HepG2 (cell line): ENCODE measurements at regions not wholly inside any gene's neighbourhood (a gene's known extent, or its start where the extent isn't known, plus 50 kb on each side); places are given as distances from the start of the nearest gene placed in this dataset.

Experiments
- ATAC-seq: fragments of 200-7000 bp; cut with Tn5 transposase; 3 replicates; pipeline ENCODE4 v1.9.1; 2020; ENCODE audit warnings: mild to moderate bottlenecking, moderate library complexity
- BruUV-seq: library from RNA; stranded (reverse); fragments of 400-500 nt; replicated peaks from 2 replicates; lab custom pipeline; 2021; lab: Mats Ljungman, UMichigan
- CTCF ChIA-PET: fragments of 300-600 bp; formaldehyde crosslinking; extraction: SDS; loops from one replicate; lab custom pipeline; 2021; ENCODE audit warnings: low total read pairs, inconsistent platforms, low intra/inter-chr PET ratio; lab: Yijun Ruan, JAX
- POLR2A ChIA-PET: fragments of 350-600 bp; sonication (Branson Sonifier 250); formaldehyde crosslinking; loops from one replicate; lab custom pipeline; 2020; ENCODE audit warnings: antibody characterized with exemption, inconsistent platforms; lab: Yijun Ruan, JAX
- DNase-seq: peaks from one replicate; pipeline ENCODE4 v3.0.0-alpha.2; 2015; ENCODE audit warnings: low spot score
- FAIRE-seq: peaks from 3 replicates; lab custom pipeline; 2011; peaks lifted over from hg19 to GRCh38; lab: Jason Lieb, UNC
- H2AFZ ChIP-seq: one replicate; pipeline ENCODE4 v1.6.1; 2011; ENCODE audit warnings: low read length, inconsistent platforms
- H3K27ac ChIP-seq: fragments of 300-600 bp; 3 replicates; pipeline ENCODE4 v1.8.0; 2011; ENCODE audit warnings: mixed run types, mild to moderate bottlenecking, mixed read lengths, low read length, inconsistent platforms; ENCODE audit not compliant: insufficient read depth; ENCODE audit errors: extremely low read length
- H3K27me3 ChIP-seq, 2 experiments: fragments of 200-600 bp in 1 of 2; 2 replicates in 1 of 2; 3 replicates in 1 of 2; pipeline versions ENCODE4 v1.6.0 to v1.8.0; 2011; ENCODE audit warnings: low read length in 2 of 2, mild to moderate bottlenecking in 2 of 2, moderate library complexity in 2 of 2, inconsistent platforms in 1 of 2; ENCODE audit not compliant: insufficient read depth in 2 of 2, control insufficient read depth in 1 of 2
- H3K36me3 ChIP-seq, 2 experiments: fragments of 200-600 bp in 1 of 2; replicated peaks in 1 of 2; 2 replicates in 1 of 2; 3 replicates in 1 of 2; pipeline versions ENCODE4 v1.5.1 to v1.8.0; 2011; ENCODE audit warnings: low read length in 2 of 2, inconsistent platforms in 1 of 2; ENCODE audit not compliant: insufficient read depth in 2 of 2, control insufficient read depth in 1 of 2
- H3K4me1 ChIP-seq: 2 replicates; pipeline ENCODE4 v1.5.1; 2012; ENCODE audit warnings: low read length, inconsistent platforms; ENCODE audit not compliant: insufficient read depth
- H3K4me2 ChIP-seq: 2 replicates; pipeline ENCODE4 v1.6.0; 2011; ENCODE audit warnings: low read depth, low read length, inconsistent platforms
- H3K4me3 ChIP-seq, 3 experiments: fragments of 200-600 bp in 1 of 3; sonication (generic), shearing (Covaris generic) in 1 of 3; replicated peaks in 1 of 3; 2 replicates each; pipeline ENCODE4 v1.5.1; 2011 to 2016; ENCODE audit warnings: low read length in 3 of 3, inconsistent platforms in 2 of 3, low read depth in 2 of 3, mild to moderate bottlenecking in 2 of 3, control low read depth in 1 of 3, mixed read lengths in 1 of 3; ENCODE audit not compliant: insufficient read depth in 1 of 3
- H3K79me2 ChIP-seq: one replicate; pipeline ENCODE4 v1.6.1; 2011; ENCODE audit warnings: low read length, inconsistent platforms; ENCODE audit not compliant: insufficient read depth
- H3K9ac ChIP-seq: 2 replicates; pipeline ENCODE4 v1.6.0; 2011; ENCODE audit warnings: mild to moderate bottlenecking, low read depth, low read length, inconsistent platforms; ENCODE audit not compliant: insufficient read depth
- H3K9me3 ChIP-seq: 2 replicates; pipeline ENCODE4 v1.5.1; 2012; ENCODE audit warnings: mild to moderate bottlenecking, low read length
- H4K20me1 ChIP-seq: 2 replicates; pipeline ENCODE4 v1.6.0; 2011; ENCODE audit warnings: inconsistent platforms, mild to moderate bottlenecking, low read length, moderate library complexity; ENCODE audit not compliant: insufficient read depth
- CC2D1A ChIP-seq: sonication (generic); formaldehyde crosslinking; IDR thresholded peaks from 2 replicates; pipeline ENCODE4 v1.8.1; 2023; ENCODE audit warnings: mild to moderate bottlenecking, missing genetic modification reagents
- ETS1 ChIP-seq: sonication (generic); formaldehyde crosslinking; IDR thresholded peaks from 2 replicates; pipeline ENCODE4 v1.4.0; 2020; ENCODE audit warnings: missing genetic modification reagents
- HNF4G ChIP-seq, 2 experiments: sonication (generic) in 1 of 2; formaldehyde crosslinking in 1 of 2; IDR thresholded peaks; 2 replicates each; pipeline versions ENCODE4 v1.4.0 to v1.6.1; 2011 to 2020; ENCODE audit warnings: borderline replicate concordance in 2 of 2, low read depth in 2 of 2, mild to moderate bottlenecking in 2 of 2, low read length in 1 of 2, missing genetic modification reagents in 1 of 2, moderate library complexity in 1 of 2
- RBM39 ChIP-seq: fragments of 200-400 bp; formaldehyde crosslinking; IDR thresholded peaks from one replicate; pipeline ENCODE4 v1.6.1; 2018; ENCODE audit warnings: antibody characterized with exemption, mild to moderate bottlenecking, low read depth, low read length; ENCODE audit not compliant: poor library complexity, severe bottlenecking
- TBX2 ChIP-seq: sonication (generic); formaldehyde crosslinking; IDR thresholded peaks from 2 replicates; pipeline ENCODE4 v1.5.0; 2020; ENCODE audit warnings: missing genetic modification reagents, mild to moderate bottlenecking, borderline replicate concordance
- ZNF503 ChIP-seq: sonication (generic); formaldehyde crosslinking; IDR thresholded peaks from 2 replicates; pipeline ENCODE4 v1.4.0; 2020; ENCODE audit warnings: missing genetic modification reagents
- ZNF75D ChIP-seq: sonication (generic); formaldehyde crosslinking; IDR thresholded peaks from 2 replicates; pipeline ENCODE4 v1.8.1; 2023; ENCODE audit warnings: missing genetic modification reagents, mild to moderate bottlenecking, borderline replicate concordance
- ZNF777 ChIP-seq: sonication (generic); formaldehyde crosslinking; IDR thresholded peaks from 2 replicates; pipeline ENCODE4 v1.4.0; 2020; ENCODE audit warnings: missing genetic modification reagents
- WGBS: methylation state at CpG from one replicate; pipeline ENCODE4 v1.1.6; 2017; ENCODE audit warnings: low lambda C conversion rate; 5-methylcytosine and 5-hydroxymethylcytosine counted together
- in situ Hi-C: cut with HindIII; loops from 2 replicates; pipeline ENCODE4 v1.10.0; 2017; ENCODE audit warnings: low pct_unique_long_range_greater_than_20kb; ENCODE audit not compliant: extremely low pct_ligation_motif_present
- intact Hi-C: fragments of 100-400 bp; cut with micrococcal nuclease; formaldehyde crosslinking; loops from one replicate; pipeline ENCODE4 v1.10.0; 2022; ENCODE audit not compliant: unreplicated experiment
- TF ChIP-seq, protein P1 (sequence below): sonication (generic); formaldehyde crosslinking; IDR thresholded peaks from 2 replicates; pipeline ENCODE4 v1.8.0; 2022; ENCODE audit warnings: missing genetic modification reagents, mild to moderate bottlenecking, inconsistent platforms, borderline replicate concordance

- in situ Hi-C loops (no loop called here), intact Hi-C loops (no loop called here)
- DNase-seq (no peak), FAIRE-seq (no peak), ATAC-seq (no peak)
- H3K4me3 ChIP-seq = no peak overlapping the region
- H3K4me2 ChIP-seq = no peak overlapping the region
- ChIA-PET CTCF (no interaction called here), POLR2A (no interaction called here)
- no TSS peak for BruUV-seq
- H2AFZ ChIP-seq = no peak overlapping the region
- 67% methylated on average over 3 of the region's 3 CpGs for WGBS
- H3K79me2 ChIP-seq = no peaks in the 10 kb centered on the region
- H3K9ac ChIP-seq = no peak overlapping the region
- H3K36me3 ChIP-seq = no peaks in the 10 kb centered on the region
- TF ChIP-seq CC2D1A (CRISPR knock-in tag) = no peak
- TF ChIP-seq HNF4G (IDR thresholded peaks at IDR 0.05; ENCODE audit: borderline replicate concordance, low read depth, low read length) = no peak
- no peak for TF ChIP-seq HNF4G (CRISPR knock-in tag; IDR thresholded peaks at IDR 0.05; ENCODE audit: borderline replicate concordance, low read depth)
- TF ChIP-seq ETS1 (CRISPR knock-in tag) = no peak
- no peak for TF ChIP-seq ZNF777 (CRISPR knock-in tag)
- no peak for TF ChIP-seq TBX2
- TF ChIP-seq RBM39 = no peak
- TF ChIP-seq, protein P1, sequence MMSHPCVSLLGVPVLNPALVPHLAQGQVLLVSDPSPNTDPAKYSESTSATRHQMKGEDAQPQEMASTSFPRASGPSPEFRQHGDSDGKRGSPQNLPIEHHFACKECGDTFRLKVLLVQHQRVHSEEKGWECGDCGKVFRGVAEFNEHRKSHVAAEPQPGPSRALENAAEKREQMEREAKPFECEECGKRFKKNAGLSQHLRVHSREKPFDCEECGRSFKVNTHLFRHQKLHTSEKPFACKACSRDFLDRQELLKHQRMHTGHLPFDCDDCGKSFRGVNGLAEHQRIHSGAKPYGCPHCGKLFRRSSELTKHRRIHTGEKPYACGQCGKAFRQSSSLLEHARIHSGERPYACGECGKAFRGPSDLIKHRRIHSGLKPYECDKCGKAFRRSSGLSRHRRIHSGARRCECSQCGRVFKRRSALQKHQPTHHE (CRISPR knock-in tag) = no peak
- no peak for TF ChIP-seq ZNF75D (CRISPR knock-in tag)
- TF ChIP-seq ZNF503 = no peak
- peaks cover 0 to 7% of the 10 kb centered on the region in 2 experiments; a peak in 2 of 5 replicates for H3K27me3 ChIP-seq
- H4K20me1 ChIP-seq = no peaks in the 10 kb centered on the region
- H3K9me3 ChIP-seq = no peaks in the 10 kb centered on the region
- H3K27ac ChIP-seq = no peak overlapping the region
- H3K4me1 ChIP-seq = no peaks in the 10 kb centered on the region
These were observed 147.2 kb upstream of the WDFY3 start for GRCh38 chr4:85113706-85114105.
